ENCODE measurements at regions not wholly inside any gene's neighbourhood (a gene's known extent, or its start where the extent isn't known, plus 50 kb on each side); places are given as distances from the start of the nearest gene placed in this dataset.

- no peaks in the 10 kb centered on the region for H3K36me3 Mint-ChIP-seq (ENCODE audit: low read depth)
These were observed 789.6 kb upstream of the SLIT2 start for GRCh38 chr4:19462117-19462516.

GRCh38 chr4:19455850-19456602 is 795.7 kb upstream of the SLIT2 start:
- Mint-ChIP-seq H3K27ac (no peak overlapping the region), H3K9me3 (peaks cover 13% of the 10 kb centered on the region), H3K4me1 (no peaks in the 10 kb centered on the region), H3K4me3 (no peak overlapping the region), H3K27me3 (ENCODE audit: low read depth, poor library complexity) (no peaks in the 10 kb centered on the region), H3K36me3 (ENCODE audit: low read depth) (peaks cover 5% of the 10 kb centered on the region)
- TF ChIP-seq, protein P1, sequence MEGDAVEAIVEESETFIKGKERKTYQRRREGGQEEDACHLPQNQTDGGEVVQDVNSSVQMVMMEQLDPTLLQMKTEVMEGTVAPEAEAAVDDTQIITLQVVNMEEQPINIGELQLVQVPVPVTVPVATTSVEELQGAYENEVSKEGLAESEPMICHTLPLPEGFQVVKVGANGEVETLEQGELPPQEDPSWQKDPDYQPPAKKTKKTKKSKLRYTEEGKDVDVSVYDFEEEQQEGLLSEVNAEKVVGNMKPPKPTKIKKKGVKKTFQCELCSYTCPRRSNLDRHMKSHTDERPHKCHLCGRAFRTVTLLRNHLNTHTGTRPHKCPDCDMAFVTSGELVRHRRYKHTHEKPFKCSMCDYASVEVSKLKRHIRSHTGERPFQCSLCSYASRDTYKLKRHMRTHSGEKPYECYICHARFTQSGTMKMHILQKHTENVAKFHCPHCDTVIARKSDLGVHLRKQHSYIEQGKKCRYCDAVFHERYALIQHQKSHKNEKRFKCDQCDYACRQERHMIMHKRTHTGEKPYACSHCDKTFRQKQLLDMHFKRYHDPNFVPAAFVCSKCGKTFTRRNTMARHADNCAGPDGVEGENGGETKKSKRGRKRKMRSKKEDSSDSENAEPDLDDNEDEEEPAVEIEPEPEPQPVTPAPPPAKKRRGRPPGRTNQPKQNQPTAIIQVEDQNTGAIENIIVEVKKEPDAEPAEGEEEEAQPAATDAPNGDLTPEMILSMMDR (IDR thresholded peaks at IDR 0.05), result no peak
- no peak for DNase-seq

More at GRCh38 chr4:19462117-19462516, 789.6 kb upstream of the SLIT2 start:
- no peak for DNase-seq
- TF ChIP-seq, protein P1 (IDR thresholded peaks at IDR 0.05), result no peak
- H3K4me3 Mint-ChIP-seq, result no peak overlapping the region
- H3K4me1 Mint-ChIP-seq, result no peaks in the 10 kb centered on the region
- H3K27me3 Mint-ChIP-seq (ENCODE audit: low read depth, poor library complexity), result peaks cover 3% of the 10 kb centered on the region
- H3K9me3 Mint-ChIP-seq, result no peaks in the 10 kb centered on the region
- H3K27ac Mint-ChIP-seq, result no peak overlapping the region

DNA sequence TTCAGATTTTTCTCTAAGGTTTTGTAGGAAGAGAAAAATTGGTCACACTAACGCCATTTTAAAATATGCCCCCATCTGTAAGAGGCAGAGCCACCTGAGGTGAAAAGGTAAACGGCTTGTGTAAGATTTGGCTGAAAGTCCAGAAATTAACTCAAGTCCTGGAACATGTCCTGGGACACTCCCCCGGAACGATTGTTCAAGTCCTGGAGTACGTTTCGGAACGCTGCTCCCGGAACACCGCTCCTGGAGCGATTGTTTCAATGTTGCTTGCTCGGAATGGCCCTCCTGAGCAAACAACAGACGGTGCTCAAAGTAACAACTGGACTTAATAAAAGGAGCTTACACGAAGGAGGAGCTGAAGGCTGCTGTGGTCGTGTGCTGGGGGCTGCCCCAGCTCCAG is 796.5 kb upstream of the SLIT2 start:
- no peak overlapping the region for H3K27ac Mint-ChIP-seq
- TF ChIP-seq, protein P1 (IDR thresholded peaks at IDR 0.05), result no peak

DNA sequence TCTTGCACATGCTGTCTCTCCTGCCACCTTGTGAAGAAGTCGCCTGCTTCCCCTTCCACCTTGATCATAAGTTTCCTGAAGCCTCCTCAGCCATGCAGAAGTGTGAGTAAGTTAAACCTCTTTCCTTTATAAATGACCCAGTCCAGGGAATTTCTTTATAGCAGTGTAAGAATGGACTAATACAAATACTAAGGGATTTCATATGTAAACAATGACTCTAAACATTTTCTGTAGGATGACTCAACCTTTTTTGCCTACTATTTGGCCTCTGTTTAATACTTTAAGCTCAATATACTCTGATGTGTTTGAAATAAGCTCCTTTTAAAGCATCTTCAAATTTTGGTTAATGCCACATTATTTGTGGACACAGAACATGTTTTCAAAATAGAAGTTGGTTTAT is 813.5 kb upstream of the SLIT2 start:
- Mint-ChIP-seq H3K36me3 (ENCODE audit: low read depth) (peaks cover 20% of the 10 kb centered on the region), H3K4me1 (no peaks in the 10 kb centered on the region), H3K27me3 (ENCODE audit: low read depth, poor library complexity) (peaks cover 3% of the 10 kb centered on the region), H3K4me3 (no peak overlapping the region), H3K9me3 (peaks cover 57% of the 10 kb centered on the region), H3K27ac (no peak overlapping the region)
- DNase-seq, result no peak
- TF ChIP-seq, protein P1 (IDR thresholded peaks at IDR 0.05), result no peak

More for the DNA sequence above, 796.5 kb upstream of the SLIT2 start:
- Mint-ChIP-seq H3K36me3 (ENCODE audit: low read depth) (peaks cover 5% of the 10 kb centered on the region), H3K9me3 (peaks cover 13% of the 10 kb centered on the region), H3K4me1 (no peaks in the 10 kb centered on the region), H3K27me3 (ENCODE audit: low read depth, poor library complexity) (no peaks in the 10 kb centered on the region), H3K4me3 (no peak overlapping the region)
- DNase-seq, result no peak

DNA sequence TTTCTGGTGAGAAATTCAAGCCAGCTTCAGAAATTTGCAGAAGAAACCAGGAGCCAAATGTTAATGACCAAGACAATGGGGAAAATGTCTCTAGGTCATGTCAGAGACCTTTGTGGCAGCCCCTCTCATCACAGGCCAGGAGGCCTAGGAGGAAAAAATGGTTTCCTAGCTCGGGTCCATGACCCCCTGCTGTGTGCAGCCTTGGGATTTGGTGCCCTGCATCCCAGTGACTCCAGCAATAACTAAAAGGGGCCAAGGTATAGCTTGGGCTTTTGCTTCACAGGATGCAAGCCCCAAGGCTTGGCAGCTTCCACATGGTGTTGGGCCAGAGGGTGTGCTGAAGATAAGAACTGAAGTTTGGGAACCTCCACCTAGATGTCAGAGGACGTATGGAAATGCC is 814.7 kb upstream of the SLIT2 start:
- H3K9me3 Mint-ChIP-seq, result peaks cover 56% of the 10 kb centered on the region
- H3K27me3 Mint-ChIP-seq (ENCODE audit: low read depth, poor library complexity), result peaks cover 7% of the 10 kb centered on the region
- no peaks in the 10 kb centered on the region for H3K4me1 Mint-ChIP-seq
- H3K27ac Mint-ChIP-seq, result no peak overlapping the region
- no peak for DNase-seq
- H3K36me3 Mint-ChIP-seq (ENCODE audit: low read depth), result peaks cover 25% of the 10 kb centered on the region
- no peak overlapping the region for H3K4me3 Mint-ChIP-seq
- TF ChIP-seq, protein P1 (IDR thresholded peaks at IDR 0.05), result no peak

DNA sequence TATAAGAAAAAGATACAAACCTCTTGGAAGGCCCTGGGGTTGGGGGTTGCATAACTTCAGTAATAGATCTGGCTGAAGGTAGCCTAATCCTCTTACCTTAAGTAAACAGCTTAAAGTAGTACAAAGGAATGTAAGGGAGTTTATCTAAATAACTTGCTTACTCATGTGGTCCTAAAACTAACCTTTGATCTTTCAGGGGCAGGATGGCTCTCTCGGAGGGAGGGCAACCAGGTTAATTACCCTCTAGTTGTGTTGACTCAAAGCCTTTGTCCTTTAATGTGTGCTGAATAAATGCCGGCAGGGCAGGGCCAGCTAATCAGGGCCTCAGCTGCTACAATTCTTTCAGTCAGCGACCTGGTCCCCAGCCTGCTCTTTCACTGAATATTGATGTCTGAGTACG is 822.0 kb upstream of the SLIT2 start:
- peaks cover 7% of the 10 kb centered on the region for H3K27me3 Mint-ChIP-seq (ENCODE audit: low read depth, poor library complexity)
- H3K27ac Mint-ChIP-seq, result no peak overlapping the region
- no peak overlapping the region for H3K4me3 Mint-ChIP-seq
- no peak for DNase-seq
- TF ChIP-seq, protein P1 (IDR thresholded peaks at IDR 0.05), result no peak
- peaks cover 45% of the 10 kb centered on the region for H3K36me3 Mint-ChIP-seq (ENCODE audit: low read depth)
- H3K9me3 Mint-ChIP-seq, result peaks cover 61% of the 10 kb centered on the region
- no peaks in the 10 kb centered on the region for H3K4me1 Mint-ChIP-seq
